ENCODE measurements at regions not wholly inside any gene's neighbourhood (a gene's known extent, or its start where the extent isn't known, plus 50 kb on each side); places are given as distances from the start of the nearest gene placed in this dataset.

GRCh38 chr1:164361927-164362326 is 197.1 kb upstream of the PBX1 start (continued):
- TF ChIP-seq KLF8 (tag by site-specific recombination; IDR thresholded peaks at IDR 0.05): no peak

- Histone ChIP-seq H3K9me3 (ENCODE audit: control insufficient read depth, insufficient read depth, low read depth, low read length) (no peaks in the 10 kb centered on the region), H3K4me1 (ENCODE audit: control insufficient read depth, insufficient read depth, low read length) (no peaks in the 10 kb centered on the region), H3K4me3 (ENCODE audit: low read depth, low read length) (no peak overlapping the region), H3K27ac (ENCODE audit: extremely low read depth, low read depth, low read length) (no peak overlapping the region), H3K36me3 (ENCODE audit: control insufficient read depth in 2 of 2, insufficient read depth in 1 of 2, low read length in 2 of 2) (no peaks in the 10 kb centered on the region)
- TF ChIP-seq ZNF398 (tag by site-specific recombination; IDR thresholded peaks at IDR 0.05): no peak
- TF ChIP-seq ZNF433 (tag by site-specific recombination; IDR thresholded peaks at IDR 0.05; ENCODE audit: low read depth): no peak
- TF ChIP-seq ATF2 (tag by site-specific recombination; IDR thresholded peaks at IDR 0.05; ENCODE audit: low read depth): no peak
- no peak for TF ChIP-seq ZNF558 (tag by site-specific recombination; IDR thresholded peaks at IDR 0.05)
- no peak for TF ChIP-seq PRDM1 (tag by site-specific recombination; IDR thresholded peaks at IDR 0.05)
- TF ChIP-seq ZNF561 (tag by site-specific recombination; IDR thresholded peaks at IDR 0.05; ENCODE audit: borderline replicate concordance): no peak
- no peak for TF ChIP-seq ZNF214 (tag by site-specific recombination; IDR thresholded peaks at IDR 0.05; ENCODE audit: borderline replicate concordance)
- no peak for TF ChIP-seq BCL6B (tag by site-specific recombination; IDR thresholded peaks at IDR 0.05)
- TF ChIP-seq ZNF626 (tag by site-specific recombination; IDR thresholded peaks at IDR 0.05): no peak
- TF ChIP-seq ZNF777 (tag by site-specific recombination; IDR thresholded peaks at IDR 0.05; ENCODE audit: borderline replicate concordance): no peak
- no peak for TF ChIP-seq HIC1 (tag by site-specific recombination; IDR thresholded peaks at IDR 0.05)
- no peak for TF ChIP-seq ZNF677 (tag by site-specific recombination; IDR thresholded peaks at IDR 0.05)
- no peak for TF ChIP-seq RBAK (tag by site-specific recombination; IDR thresholded peaks at IDR 0.05)
- no peak for TF ChIP-seq ZBTB7A (tag by site-specific recombination; IDR thresholded peaks at IDR 0.05; ENCODE audit: low read depth)
- no peak for TF ChIP-seq ZNF701 (tag by site-specific recombination; IDR thresholded peaks at IDR 0.05)
- no peak for TF ChIP-seq EGR2 (tag by site-specific recombination; IDR thresholded peaks at IDR 0.05; ENCODE audit: low read depth)
- TF ChIP-seq ZNF473 (tag by site-specific recombination; IDR thresholded peaks at IDR 0.05): no peak
- CTCF ChIA-PET: interaction anchor here (0.6 kb wide), 3 partner anchors 528 to 872 kb away, joined by 3 to 4 read pairs (median 3); no protein-coding TSS in a partner anchor
- POLR2A ChIA-PET: no interaction called here
Observed at GRCh38 chr1:164363980-164364379, 195.0 kb upstream of the PBX1 start.

All from HEK293 (cell line).